CD4-positive, alpha-beta T cell (primary cell): ENCODE measurements at regions not wholly inside any gene's neighbourhood (a gene's known extent, or its start where the extent isn't known, plus 50 kb on each side); places are given as distances from the start of the nearest gene placed in this dataset.

Experiments
- ATAC-seq: fragments of 200-7000 bp; cut with Tn5 transposase; one replicate; pipeline ENCODE4 v1.10.0; 2022; ENCODE audit warnings: mild to moderate bottlenecking; ENCODE audit not compliant: poor library complexity
- CTCF ChIA-PET: fragments of 350-600 bp; sonication (Branson Sonifier 250); formaldehyde crosslinking; loops from one replicate; lab custom pipeline; 2021; ENCODE audit warnings: antibody characterized with exemption, inconsistent platforms; lab: Charles Lee
- POLR2A ChIA-PET: fragments of 350-600 bp; sonication (Branson Sonifier 250); formaldehyde crosslinking; loops from one replicate; lab custom pipeline; 2021; ENCODE audit warnings: antibody characterized with exemption, inconsistent platforms; lab: Charles Lee
- DNase-seq, 14 experiments: peaks; one replicate each; pipeline ENCODE4 v3.0.0-alpha.2; 2013 to 2020; ENCODE audit warnings: mixed read lengths in 2 of 14
- H3K27ac ChIP-seq, 2 donors: one replicate each; pipeline versions ENCODE4 v1.5.1 to v1.7.0; 2013; ENCODE audit warnings: low read length in 2 of 2, low read depth in 1 of 2, mild to moderate bottlenecking in 1 of 2
- H3K27me3 ChIP-seq, 2 experiments: 1 replicate in 1 of 2; 2 replicates in 1 of 2; pipeline versions ENCODE4 v1.6.1 to v1.7.0; 2013; ENCODE audit warnings: low read length in 2 of 2, control low read depth in 1 of 2, mild to moderate bottlenecking in 1 of 2, moderate library complexity in 1 of 2; ENCODE audit not compliant: insufficient read depth in 2 of 2, control insufficient read depth in 1 of 2
- H3K36me3 ChIP-seq: one replicate; pipeline ENCODE4 v1.6.1; 2013; ENCODE audit warnings: low read length, control low read depth; ENCODE audit not compliant: insufficient read depth
- H3K4me1 ChIP-seq: one replicate; pipeline ENCODE4 v1.6.1; 2013; ENCODE audit warnings: low read length, control low read depth; ENCODE audit not compliant: insufficient read depth
- H3K4me3 ChIP-seq: one replicate; pipeline ENCODE4 v1.5.1; 2013; ENCODE audit warnings: mild to moderate bottlenecking, low read length, moderate library complexity
- H3K9me3 ChIP-seq, 2 experiments: 1 replicate in 1 of 2; 2 replicates in 1 of 2; pipeline versions ENCODE4 v1.6.1 to v1.7.0; 2013; ENCODE audit warnings: low read length in 2 of 2, mild to moderate bottlenecking in 2 of 2, control low read depth in 1 of 2, moderate library complexity in 1 of 2; ENCODE audit not compliant: control insufficient read depth in 1 of 2, insufficient read depth in 1 of 2
- H3K27ac Mint-ChIP-seq: one replicate; pipeline ENCODE4 v1.8.0; 2020; ENCODE audit warnings: mixed read lengths
- H3K27me3 Mint-ChIP-seq: one replicate; pipeline ENCODE4 v1.8.0; 2021; ENCODE audit warnings: mixed read lengths
- H3K36me3 Mint-ChIP-seq: one replicate; pipeline ENCODE4 v1.8.0; 2021; ENCODE audit warnings: low read depth, mixed read lengths
- H3K4me1 Mint-ChIP-seq: one replicate; pipeline ENCODE4 v1.8.0; 2021; ENCODE audit warnings: low read depth, mixed read lengths
- H3K4me3 Mint-ChIP-seq: one replicate; pipeline ENCODE4 v1.8.0; 2020; ENCODE audit warnings: mild to moderate bottlenecking, mixed read lengths
- H3K9me3 Mint-ChIP-seq: one replicate; pipeline ENCODE4 v1.8.0; 2020; ENCODE audit warnings: mixed read lengths
- CTCF ChIP-seq: fragments of 200-600 bp; IDR thresholded peaks from one replicate; pipeline ENCODE4 v1.8.0; 2022; ENCODE audit warnings: antibody characterized with exemption, mild to moderate bottlenecking
- intact Hi-C, 2 experiments: fragments of 100-400 bp; cut with DNase I in 1 of 2; cut with micrococcal nuclease in 1 of 2; formaldehyde crosslinking; loops; one replicate each; pipeline versions ENCODE4 v1.15.1 to v1.9.0; 2023 to 2025; cut with DNase I, micrococcal nuclease

DNA sequence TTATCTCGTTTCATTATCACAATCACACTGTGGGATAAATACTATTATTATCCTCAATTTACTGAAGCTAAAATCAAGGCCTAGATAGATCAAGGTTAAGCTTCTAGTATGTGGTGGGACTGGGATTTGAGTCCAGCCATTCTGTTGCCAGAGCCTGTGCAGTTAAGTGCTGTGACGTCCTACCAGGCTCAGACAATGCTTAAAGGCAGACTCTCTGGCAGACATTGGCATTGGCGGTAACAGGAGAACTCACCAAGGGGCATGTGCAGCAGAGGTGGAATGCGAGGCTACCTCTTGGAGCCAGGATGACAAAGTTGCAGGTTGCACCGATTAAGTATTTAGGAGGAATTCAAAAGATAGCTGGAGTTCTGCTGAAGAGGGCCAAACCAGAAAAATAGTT, 155.6 kb upstream of the IFNG-AS1 start:
- Mint-ChIP-seq H3K27me3 (no peaks in the 10 kb centered on the region), H3K4me1 (peaks cover 2% of the 10 kb centered on the region), H3K36me3 (no peaks in the 10 kb centered on the region), H3K9me3 (no peaks in the 10 kb centered on the region), H3K4me3 (no peak overlapping the region), H3K27ac (no peak overlapping the region)
- H3K4me3 ChIP-seq: no peak overlapping the region
- DNase-seq (no peak), ATAC-seq (no peak)
- peaks cover 1% of the 10 kb centered on the region for H3K4me1 ChIP-seq
- POLR2A ChIA-PET: no interaction called here
- CTCF ChIA-PET: no interaction called here
- H3K27me3 ChIP-seq: no peaks in the 10 kb centered on the region
- H3K27ac ChIP-seq: no peak overlapping the region
- no peaks in the 10 kb centered on the region for H3K36me3 ChIP-seq
- peaks cover 0 to 5% of the 10 kb centered on the region in 2 experiments for H3K9me3 ChIP-seq
- intact Hi-C loops: no loop called here
- TF ChIP-seq CTCF: no peak

- Histone ChIP-seq H3K4me3 (no peak overlapping the region), H3K27ac (no peak overlapping the region), H3K36me3 (no peaks in the 10 kb centered on the region), H3K4me1 (no peaks in the 10 kb centered on the region), H3K27me3 (no peaks in the 10 kb centered on the region), H3K9me3 (peaks cover 7 to 15% of the 10 kb centered on the region in 2 experiments)
- no peak for ATAC-seq
- TF ChIP-seq CTCF: no peak
- H3K27me3 Mint-ChIP-seq: no peaks in the 10 kb centered on the region
- ChIA-PET CTCF (no interaction called here), POLR2A (no interaction called here)
- peaks cover 4% of the 10 kb centered on the region for H3K9me3 Mint-ChIP-seq
- intact Hi-C loops: no loop called here
- no peaks in the 10 kb centered on the region for H3K4me1 Mint-ChIP-seq
- H3K27ac Mint-ChIP-seq: no peak overlapping the region
- no peak for DNase-seq
- H3K4me3 Mint-ChIP-seq: no peak overlapping the region
- H3K36me3 Mint-ChIP-seq: peaks cover 5% of the 10 kb centered on the region
These were observed 151.4 kb upstream of the IFNG-AS1 start for GRCh38 chr12:67837876-67838275.

- peaks cover 4% of the 10 kb centered on the region for H3K9me3 Mint-ChIP-seq
- peaks cover 5% of the 10 kb centered on the region for H3K36me3 Mint-ChIP-seq
- H3K27ac Mint-ChIP-seq: no peak overlapping the region
- Histone ChIP-seq H3K4me3 (no peak overlapping the region), H3K9me3 (peaks cover 7 to 15% of the 10 kb centered on the region in 2 experiments), H3K27me3 (no peaks in the 10 kb centered on the region), H3K27ac (no peak overlapping the region), H3K4me1 (no peaks in the 10 kb centered on the region), H3K36me3 (no peaks in the 10 kb centered on the region)
- no peak for TF ChIP-seq CTCF
- CTCF ChIA-PET: no interaction called here
- no peaks in the 10 kb centered on the region for H3K4me1 Mint-ChIP-seq
- POLR2A ChIA-PET: no interaction called here
- no peaks in the 10 kb centered on the region for H3K27me3 Mint-ChIP-seq
- no peak for ATAC-seq
- H3K4me3 Mint-ChIP-seq: no peak overlapping the region
- DNase-seq: no peak
- intact Hi-C loops: no loop called here
These were observed 147.1 kb upstream of the IFNG-AS1 start for GRCh38 chr12:67842124-67842523.
